Sigmoid colon (tissue), 4 donors: ENCODE measurements at regions not wholly inside any gene's neighbourhood (a gene's known extent, or its start where the extent isn't known, plus 50 kb on each side); places are given as distances from the start of the nearest gene placed in this dataset.

ENCODE experiments used
- CTCF ChIP-seq, 4 experiments: fragments of 450-650 bp in 3 of 4; fragments of 200-600 bp in 1 of 4; IDR thresholded peaks; one replicate each; pipeline ENCODE4 v1.5.1; 2016 to 2019; ENCODE audit warnings: antibody characterized with exemption in 4 of 4, mild to moderate bottlenecking in 3 of 4, moderate library complexity in 2 of 4
- EP300 ChIP-seq, 4 donors: sonication (generic); formaldehyde crosslinking; IDR thresholded peaks; one replicate each; pipeline ENCODE4 v1.6.1; 2017; ENCODE audit warnings: antibody characterized with exemption in 4 of 4
- POLR2A ChIP-seq, 2 donors: fragments of 450-650 bp; IDR thresholded peaks; one replicate each; pipeline ENCODE4 v1.6.1; 2016; ENCODE audit warnings: antibody characterized with exemption in 2 of 2, mild to moderate bottlenecking in 2 of 2, moderate library complexity in 2 of 2
- POLR2AphosphoS5 ChIP-seq, 4 donors: sonication (generic); formaldehyde crosslinking; IDR thresholded peaks; one replicate each; pipeline ENCODE4 v1.6.1; 2017; ENCODE audit warnings: antibody characterized with exemption in 4 of 4

GRCh38 chr17:53088481-53088880 lies 734.2 kb upstream of the KIF2B start:
- TF ChIP-seq CTCF (IDR thresholded peaks at IDR 0.05) (no peak), POLR2A (IDR thresholded peaks at IDR 0.05) (no peak), EP300 (IDR thresholded peaks at IDR 0.05) (no peak), POLR2AphosphoS5 (IDR thresholded peaks at IDR 0.05) (no peak)
